H9 (cell line): ENCODE measurements at regions not wholly inside any gene's neighbourhood (a gene's known extent, or its start where the extent isn't known, plus 50 kb on each side); places are given as distances from the start of the nearest gene placed in this dataset.

Experiments
- DNase-seq: peaks from one replicate; pipeline ENCODE4 v3.0.0-alpha.2; 2017
- H2AFZ ChIP-seq: one replicate; pipeline ENCODE4 v1.6.1; 2013; ENCODE audit warnings: mild to moderate bottlenecking, low read length, control low read depth, moderate library complexity
- H2AK5ac ChIP-seq: 2 replicates; pipeline ENCODE4 v1.6.1; 2013; ENCODE audit warnings: low read length, control low read depth, mixed read lengths; ENCODE audit not compliant: insufficient read length
- H2BK120ac ChIP-seq: one replicate; pipeline ENCODE4 v1.6.1; 2013; ENCODE audit warnings: low read depth, mild to moderate bottlenecking, low read length, control low read depth, inconsistent platforms; ENCODE audit not compliant: poor library complexity, severe bottlenecking
- H2BK12ac ChIP-seq: 2 replicates; pipeline ENCODE4 v1.6.1; 2013; ENCODE audit warnings: low read length, control low read depth, mixed read lengths, low read depth; ENCODE audit not compliant: insufficient read length
- H2BK15ac ChIP-seq: 2 replicates; pipeline ENCODE4 v1.6.1; 2013; ENCODE audit warnings: low read depth, low read length, control low read depth
- H2BK20ac ChIP-seq: one replicate; pipeline ENCODE4 v1.6.1; 2013; ENCODE audit warnings: low read depth, mild to moderate bottlenecking, low read length, control low read depth, inconsistent platforms; ENCODE audit not compliant: poor library complexity, severe bottlenecking
- H2BK5ac ChIP-seq: 2 replicates; pipeline ENCODE4 v1.6.1; 2013; ENCODE audit warnings: low read length, control low read depth, mixed read lengths; ENCODE audit not compliant: insufficient read length
- H3K14ac ChIP-seq: 2 replicates; pipeline ENCODE4 v1.6.1; 2013; ENCODE audit warnings: low read length, control low read depth; ENCODE audit not compliant: insufficient read depth
- H3K18ac ChIP-seq: 2 replicates; pipeline ENCODE4 v1.6.1; 2013; ENCODE audit warnings: low read depth, mild to moderate bottlenecking, mixed read lengths, low read length, control low read depth; ENCODE audit not compliant: insufficient read length
- H3K23ac ChIP-seq: 2 replicates; pipeline ENCODE4 v1.6.1; 2013; ENCODE audit warnings: low read length, control low read depth, mixed read lengths, low read depth; ENCODE audit not compliant: insufficient read length
- H3K23me2 ChIP-seq: 2 replicates; pipeline ENCODE4 v1.6.1; 2013; ENCODE audit warnings: low read depth, mild to moderate bottlenecking, mixed read lengths, low read length, control low read depth; ENCODE audit not compliant: insufficient read length, poor library complexity, severe bottlenecking
- H3K27ac ChIP-seq: 2 replicates; pipeline ENCODE4 v1.5.1; 2013; ENCODE audit warnings: low read length, control low read depth, mixed read lengths, low read depth; ENCODE audit not compliant: insufficient read length
- H3K27me3 ChIP-seq: 2 replicates; pipeline ENCODE4 v1.6.1; 2013; ENCODE audit warnings: low read length, control low read depth, inconsistent platforms; ENCODE audit not compliant: insufficient read depth
- H3K4ac ChIP-seq: 2 replicates; pipeline ENCODE4 v1.6.1; 2013; ENCODE audit warnings: low read depth, mild to moderate bottlenecking, control low read depth, inconsistent platforms, low read length, moderate library complexity
- H3K4me1 ChIP-seq: 2 replicates; pipeline ENCODE4 v1.6.1; 2013; ENCODE audit warnings: low read length, control low read depth, inconsistent platforms; ENCODE audit not compliant: insufficient read depth
- H3K4me2 ChIP-seq: 2 replicates; pipeline ENCODE4 v1.6.1; 2013; ENCODE audit warnings: low read length, control low read depth, mixed read lengths; ENCODE audit not compliant: insufficient read length, insufficient read depth
- H3K56ac ChIP-seq: 2 replicates; pipeline ENCODE4 v1.6.1; 2013; ENCODE audit warnings: low read depth, mild to moderate bottlenecking, mixed read lengths, low read length, control low read depth; ENCODE audit not compliant: insufficient read length
- H3K79me1 ChIP-seq: 2 replicates; pipeline ENCODE4 v1.6.1; 2013; ENCODE audit warnings: low read depth, mild to moderate bottlenecking, moderate library complexity, low read length, control low read depth, inconsistent platforms; ENCODE audit not compliant: insufficient read depth, poor library complexity, severe bottlenecking
- H3K79me2 ChIP-seq: 2 replicates; pipeline ENCODE4 v1.6.1; 2013; ENCODE audit warnings: low read length, control low read depth, inconsistent platforms; ENCODE audit not compliant: insufficient read depth
- H3K9ac ChIP-seq: 2 replicates; pipeline ENCODE4 v1.6.1; 2013; ENCODE audit warnings: low read length, control low read depth, mixed read lengths; ENCODE audit not compliant: insufficient read length; ENCODE audit errors: extremely low read depth
- H3K9me3 ChIP-seq: one replicate; pipeline ENCODE4 v1.6.1; 2013; ENCODE audit warnings: low read depth, low read length, inconsistent platforms; ENCODE audit not compliant: control insufficient read depth
- H3T11ph ChIP-seq: one replicate; pipeline ENCODE4 v1.6.1; 2013; ENCODE audit warnings: mild to moderate bottlenecking, low read length, control low read depth, inconsistent platforms
- H4K20me1 ChIP-seq: one replicate; pipeline ENCODE4 v1.6.1; 2013; ENCODE audit not compliant: control insufficient read depth, insufficient read length, insufficient read depth
- H4K5ac ChIP-seq: 2 replicates; pipeline ENCODE4 v1.6.1; 2013; ENCODE audit warnings: low read depth, mild to moderate bottlenecking, mixed read lengths, low read length, control low read depth; ENCODE audit not compliant: insufficient read length
- H4K8ac ChIP-seq: replicated peaks from 2 replicates; pipeline ENCODE4 v1.6.1; 2013; ENCODE audit warnings: low read length, control low read depth, mixed read lengths, low read depth; ENCODE audit not compliant: insufficient read length
- H4K91ac ChIP-seq: 2 replicates; pipeline ENCODE4 v1.6.1; 2013; ENCODE audit warnings: low read depth, mild to moderate bottlenecking, moderate library complexity, mixed read lengths, low read length, control low read depth; ENCODE audit not compliant: insufficient read length
- H3K27ac Mint-ChIP-seq, 3 experiments: 2 replicates in 2 of 3; 3 replicates in 1 of 3; pipeline ENCODE4 v1.8.0; 2020 to 2021; ENCODE audit warnings: mixed read lengths in 3 of 3, mild to moderate bottlenecking in 1 of 3, moderate library complexity in 1 of 3
- H3K27me3 Mint-ChIP-seq: 2 replicates; pipeline ENCODE4 v1.8.0; 2021; ENCODE audit warnings: low read depth, mild to moderate bottlenecking, moderate library complexity, mixed read lengths
- H3K36me3 Mint-ChIP-seq, 3 experiments: 2 replicates in 2 of 3; 3 replicates in 1 of 3; pipeline ENCODE4 v1.8.0; 2020 to 2021; ENCODE audit warnings: low read depth in 3 of 3, mixed read lengths in 3 of 3; ENCODE audit not compliant: insufficient read depth in 1 of 3
- H3K4me1 Mint-ChIP-seq, 2 experiments: 2 replicates each; pipeline ENCODE4 v1.8.0; 2020; ENCODE audit warnings: mixed read lengths in 2 of 2
- H3K4me3 Mint-ChIP-seq, 2 experiments: 2 replicates in 1 of 2; 3 replicates in 1 of 2; pipeline ENCODE4 v1.8.0; 2020 to 2021; ENCODE audit warnings: mild to moderate bottlenecking in 2 of 2, mixed read lengths in 2 of 2, moderate library complexity in 1 of 2
- H3K9me3 Mint-ChIP-seq, 2 experiments: 2 replicates in 1 of 2; 3 replicates in 1 of 2; pipeline ENCODE4 v1.8.0; 2020; ENCODE audit warnings: mild to moderate bottlenecking in 2 of 2, mixed read lengths in 2 of 2, moderate library complexity in 1 of 2
- WGBS: extraction: QIAGEN DNeasy Blood & Tissue Kit; methylation state at CpG from one replicate; pipeline ENCODE4 v1.1.7; 2013; ENCODE audit warnings: missing lambda C conversion rate, low lambda C conversion rate, mixed read lengths; ENCODE audit not compliant: insufficient read length; ENCODE audit errors: extremely low coverage; 5-methylcytosine and 5-hydroxymethylcytosine counted together
- TF ChIP-seq, protein P1 (sequence below): fragments of 200-600 bp; sonication (generic); conservative IDR thresholded peaks from 3 replicates; pipeline ENCODE4 v1.8.0; 2021; ENCODE audit warnings: antibody characterized with exemption, mild to moderate bottlenecking

- H2AK5ac ChIP-seq, result no peak overlapping the region
- Mint-ChIP-seq H3K4me3 (no peak overlapping the region), H3K27ac (no peak overlapping the region; a peak in 1 of 7 replicates), H3K9me3 (no peaks in the 10 kb centered on the region), H3K4me1 (peaks cover 31 to 36% of the 10 kb centered on the region in 2 experiments), H3K27me3 (no peaks in the 10 kb centered on the region), H3K36me3 (no peaks in the 10 kb centered on the region; a peak in 2 of 7 replicates)
- no peaks in the 10 kb centered on the region for H3K79me2 ChIP-seq
- H3K4ac ChIP-seq, result no peak overlapping the region
- no CpG with 5 or more reads among the region's 6 CpGs for WGBS
- H4K8ac ChIP-seq, result no peak overlapping the region
- no peak overlapping the region for H3K18ac ChIP-seq
- TF ChIP-seq, protein P1, sequence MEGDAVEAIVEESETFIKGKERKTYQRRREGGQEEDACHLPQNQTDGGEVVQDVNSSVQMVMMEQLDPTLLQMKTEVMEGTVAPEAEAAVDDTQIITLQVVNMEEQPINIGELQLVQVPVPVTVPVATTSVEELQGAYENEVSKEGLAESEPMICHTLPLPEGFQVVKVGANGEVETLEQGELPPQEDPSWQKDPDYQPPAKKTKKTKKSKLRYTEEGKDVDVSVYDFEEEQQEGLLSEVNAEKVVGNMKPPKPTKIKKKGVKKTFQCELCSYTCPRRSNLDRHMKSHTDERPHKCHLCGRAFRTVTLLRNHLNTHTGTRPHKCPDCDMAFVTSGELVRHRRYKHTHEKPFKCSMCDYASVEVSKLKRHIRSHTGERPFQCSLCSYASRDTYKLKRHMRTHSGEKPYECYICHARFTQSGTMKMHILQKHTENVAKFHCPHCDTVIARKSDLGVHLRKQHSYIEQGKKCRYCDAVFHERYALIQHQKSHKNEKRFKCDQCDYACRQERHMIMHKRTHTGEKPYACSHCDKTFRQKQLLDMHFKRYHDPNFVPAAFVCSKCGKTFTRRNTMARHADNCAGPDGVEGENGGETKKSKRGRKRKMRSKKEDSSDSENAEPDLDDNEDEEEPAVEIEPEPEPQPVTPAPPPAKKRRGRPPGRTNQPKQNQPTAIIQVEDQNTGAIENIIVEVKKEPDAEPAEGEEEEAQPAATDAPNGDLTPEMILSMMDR, result no peak
- H3K23me2 ChIP-seq, result no peaks in the 10 kb centered on the region
- no peak overlapping the region for H3K4me2 ChIP-seq
- H3K4me1 ChIP-seq, result peaks cover 12% of the 10 kb centered on the region
- H4K91ac ChIP-seq, result no peak overlapping the region
- H2BK5ac ChIP-seq, result no peak overlapping the region
- DNase-seq, result no peak
- no peak overlapping the region for H2BK20ac ChIP-seq
- no peak overlapping the region for H3K56ac ChIP-seq
- no peak overlapping the region for H3T11ph ChIP-seq
- no peak overlapping the region for H3K27ac ChIP-seq
- no peak overlapping the region for H3K23ac ChIP-seq
- H3K9ac ChIP-seq, result no peak overlapping the region
- no peak overlapping the region for H2BK15ac ChIP-seq
- H3K27me3 ChIP-seq, result no peaks in the 10 kb centered on the region
- H4K5ac ChIP-seq, result no peak overlapping the region
- H3K14ac ChIP-seq, result no peak overlapping the region
- H3K79me1 ChIP-seq, result no peaks in the 10 kb centered on the region
- no peak overlapping the region for H2BK12ac ChIP-seq
- no peak overlapping the region for H2AFZ ChIP-seq
- H4K20me1 ChIP-seq, result no peaks in the 10 kb centered on the region
- H3K9me3 ChIP-seq, result no peaks in the 10 kb centered on the region
- H2BK120ac ChIP-seq, result no peak overlapping the region
Measured at GRCh38 chr2:60054571-60055340, 498.7 kb downstream of the BCL11A start.
